WERI-Rb-1 (cell line): ENCODE measurements at regions not wholly inside any gene's neighbourhood (a gene's known extent, or its start where the extent isn't known, plus 50 kb on each side); places are given as distances from the start of the nearest gene placed in this dataset.

Experiments used
- DNase-seq: peaks from one replicate; pipeline ENCODE4 v3.0.0-alpha.2; 2020
- H3K27ac ChIP-seq: fragments of 250-450 bp; sonication (Bioruptor Pico); 2 replicates; pipeline ENCODE4 v1.5.1; 2020; ENCODE audit warnings: mild to moderate bottlenecking, moderate library complexity
- H3K27me3 ChIP-seq: fragments of 250-450 bp; sonication (Bioruptor Pico); 2 replicates; pipeline ENCODE4 v1.5.1; 2021; ENCODE audit warnings: mild to moderate bottlenecking, low read depth, moderate library complexity; ENCODE audit not compliant: insufficient read depth, severe bottlenecking
- H3K36me3 ChIP-seq: fragments of 250-450 bp; sonication (Bioruptor Pico); 2 replicates; pipeline ENCODE4 v1.5.1; 2020; ENCODE audit warnings: mild to moderate bottlenecking, moderate library complexity
- H3K4me3 ChIP-seq: 2 replicates; pipeline ENCODE4 v1.5.1; 2011; ENCODE audit warnings: low read depth, mild to moderate bottlenecking, control low read depth, low read length
- H3K9me3 ChIP-seq: fragments of 250-450 bp; sonication (Bioruptor Pico); 2 replicates; pipeline ENCODE4 v1.5.1; 2021; ENCODE audit warnings: mild to moderate bottlenecking, moderate library complexity; ENCODE audit not compliant: severe bottlenecking
- CTCF ChIP-seq: IDR thresholded peaks from 2 replicates; pipeline ENCODE4 v1.5.1; 2011; ENCODE audit warnings: low read depth, mild to moderate bottlenecking, control low read depth, inconsistent platforms, low read length

- Histone ChIP-seq H3K36me3 (no peaks in the 10 kb centered on the region), H3K9me3 (no peaks in the 10 kb centered on the region), H3K4me3 (no peak overlapping the region), H3K27ac (no peak overlapping the region), H3K27me3 (no peaks in the 10 kb centered on the region)
- no peak for TF ChIP-seq CTCF
- DNase-seq: no peak
Observed at GRCh38 chr6:141439513-141439912, 693.2 kb upstream of the GJE1 start.

GRCh38 chr6:141437685-141438084 lies 695.0 kb upstream of the GJE1 start:
- no peak overlapping the region for H3K4me3 ChIP-seq

GRCh38 chr6:141437011-141437410 lies 695.7 kb upstream of the GJE1 start:
- H3K9me3 ChIP-seq: no peaks in the 10 kb centered on the region
- no peak for TF ChIP-seq CTCF
- H3K36me3 ChIP-seq: no peaks in the 10 kb centered on the region
- H3K27ac ChIP-seq: no peak overlapping the region
- no peaks in the 10 kb centered on the region for H3K27me3 ChIP-seq
- no peak overlapping the region for H3K4me3 ChIP-seq
- DNase-seq: no peak

More at GRCh38 chr6:141437685-141438084, 695.0 kb upstream of the GJE1 start:
- no peak overlapping the region for H3K27ac ChIP-seq
- no peaks in the 10 kb centered on the region for H3K27me3 ChIP-seq
- no peaks in the 10 kb centered on the region for H3K36me3 ChIP-seq
- no peak for DNase-seq
- no peaks in the 10 kb centered on the region for H3K9me3 ChIP-seq
- no peak for TF ChIP-seq CTCF

DNA sequence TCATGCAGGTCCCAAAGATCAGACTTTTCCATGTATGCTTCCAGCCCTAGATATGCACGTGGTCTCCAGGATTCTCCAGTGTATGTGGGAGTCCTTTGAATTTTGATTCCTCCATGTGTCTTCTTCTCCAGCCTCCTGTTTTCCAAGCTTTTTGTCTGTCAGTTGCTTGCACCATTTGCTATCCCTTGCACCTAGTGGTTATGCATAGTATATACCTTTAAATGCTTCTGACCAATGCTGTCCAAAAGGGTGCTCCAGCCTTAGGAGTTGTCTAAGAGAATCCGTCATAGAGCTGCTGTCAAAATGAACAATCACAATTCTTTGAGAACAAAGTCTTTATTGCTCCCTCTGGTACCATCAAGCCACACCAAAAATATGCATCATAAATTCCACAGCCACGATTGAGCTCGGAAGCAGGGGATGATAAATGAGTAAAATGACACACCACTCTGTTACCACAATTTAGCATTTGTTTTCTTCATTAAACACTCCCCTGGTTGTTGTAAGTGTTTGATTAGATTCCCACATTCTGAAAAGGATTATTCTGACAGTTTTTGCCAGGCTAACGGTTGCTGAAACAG lies 706.2 kb upstream of the GJE1 start:
- no peak for TF ChIP-seq CTCF
- H3K27me3 ChIP-seq: no peaks in the 10 kb centered on the region

DNA sequence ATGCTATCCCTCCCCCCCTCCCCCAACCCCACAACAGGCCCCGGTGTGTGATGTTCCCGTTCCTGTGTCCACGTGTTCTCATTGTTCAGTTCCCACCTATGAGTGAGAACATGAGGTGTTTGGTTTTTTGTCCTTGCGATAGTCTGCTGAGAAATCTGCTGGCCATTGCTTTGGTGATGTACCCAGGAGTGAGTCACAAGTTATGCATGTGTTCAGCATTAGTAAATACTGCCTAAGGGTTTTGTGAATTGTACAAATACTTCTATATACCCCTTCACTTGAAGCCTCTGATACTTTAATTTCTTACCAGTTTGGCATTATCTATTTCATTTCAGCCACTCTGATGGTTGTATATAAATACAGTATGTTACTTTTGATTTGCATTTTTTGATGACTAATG lies 711.3 kb upstream of the GJE1 start:
- Histone ChIP-seq H3K9me3 (no peaks in the 10 kb centered on the region), H3K27ac (no peak overlapping the region), H3K36me3 (no peaks in the 10 kb centered on the region), H3K4me3 (no peak overlapping the region), H3K27me3 (no peaks in the 10 kb centered on the region)
- DNase-seq: no peak
- TF ChIP-seq CTCF: no peak

More for the DNA sequence above, 706.2 kb upstream of the GJE1 start:
- Histone ChIP-seq H3K36me3 (no peaks in the 10 kb centered on the region), H3K27ac (no peak overlapping the region), H3K4me3 (no peak overlapping the region), H3K9me3 (no peaks in the 10 kb centered on the region)
- no peak for DNase-seq

DNA sequence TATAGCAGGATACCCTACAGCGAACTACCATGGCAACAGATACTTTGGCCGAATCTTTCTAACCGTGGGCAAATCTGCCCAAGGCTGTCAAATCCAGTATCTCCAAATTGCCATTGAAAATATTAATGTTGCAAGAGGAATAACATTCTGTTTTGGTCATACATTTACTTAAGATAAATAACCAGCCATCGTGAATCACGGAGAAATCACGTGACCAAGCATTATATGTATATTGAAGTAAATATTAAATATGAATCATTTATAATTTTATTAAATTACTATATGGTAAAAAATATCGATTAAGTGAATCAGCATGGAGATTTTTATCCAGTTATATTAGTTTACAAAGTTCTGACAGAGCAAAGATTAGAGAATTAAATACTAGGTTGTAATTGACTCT lies 714.6 kb upstream of the GJE1 start:
- Histone ChIP-seq H3K9me3 (no peaks in the 10 kb centered on the region), H3K27ac (no peak overlapping the region), H3K4me3 (no peak overlapping the region), H3K27me3 (no peaks in the 10 kb centered on the region), H3K36me3 (no peaks in the 10 kb centered on the region)
- no peak for DNase-seq
- no peak for TF ChIP-seq CTCF
